ENCODE measurements at regions not wholly inside any gene's neighbourhood (a gene's known extent, or its start where the extent isn't known, plus 50 kb on each side); places are given as distances from the start of the nearest gene placed in this dataset.
"Not testable (repeated sequence)": the region's sequence is repeated elsewhere in the genome, so short reads cannot be mapped to it uniquely, and the experiment has no call there.

DNA sequence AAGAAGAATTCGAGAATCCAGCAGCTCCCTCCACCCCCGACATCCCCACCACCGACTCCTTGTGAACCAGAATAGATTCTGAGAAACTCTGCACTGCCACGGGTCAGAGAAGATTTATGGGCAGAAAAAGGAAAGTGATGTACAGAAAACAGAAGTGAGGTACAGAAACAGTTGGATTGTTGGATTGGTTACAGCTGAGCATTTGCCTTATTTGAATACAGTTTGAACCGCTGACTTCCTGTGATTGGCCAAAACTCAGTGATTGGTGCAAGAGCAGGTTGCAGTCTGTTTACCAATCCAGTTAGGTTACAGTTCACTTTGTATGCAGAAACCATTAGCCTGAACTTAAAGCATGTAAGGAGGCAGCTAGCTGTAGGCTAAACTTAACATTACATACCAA, 131.2 kb upstream of the HDDC2 start:
- no peak for DNase-seq

DNA sequence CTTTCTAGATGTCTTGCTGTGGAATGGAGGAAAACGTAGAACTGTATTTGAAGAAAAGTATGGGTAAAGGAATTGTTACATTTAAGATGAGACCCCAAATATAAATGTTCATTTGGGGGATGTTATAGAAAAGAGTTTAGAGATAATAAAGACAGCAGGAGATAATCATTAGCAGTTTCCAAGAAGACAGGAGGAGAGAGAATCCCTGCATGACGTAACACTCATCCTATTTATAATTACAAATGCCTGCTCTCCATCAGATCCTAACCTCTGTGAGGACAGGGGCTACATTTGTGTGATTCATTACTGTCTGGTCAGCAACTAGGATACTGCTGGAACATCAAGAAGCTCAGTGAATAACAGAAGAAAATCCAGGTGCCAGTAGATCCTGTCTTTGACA, 133.0 kb upstream of the HDDC2 start:
- no peak for DNase-seq

DNA sequence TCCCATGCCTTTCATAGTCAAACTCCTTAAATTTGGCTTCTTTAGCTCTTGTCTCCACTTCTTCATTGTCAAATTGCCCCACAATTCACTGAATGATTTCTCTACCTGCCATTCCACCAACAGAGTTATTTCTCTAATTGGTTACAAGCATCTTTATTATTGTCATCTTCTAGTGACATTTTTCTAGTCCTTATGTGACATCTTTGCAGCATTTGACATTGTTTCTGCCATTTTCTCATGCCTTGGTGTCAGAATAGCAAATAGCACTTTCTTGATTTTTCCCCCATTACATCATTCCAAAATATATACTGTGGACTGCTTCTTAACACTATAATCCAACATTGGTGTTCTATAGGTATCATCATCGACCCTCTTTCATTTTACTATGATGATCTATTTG, 137.7 kb upstream of the HDDC2 start:
- no peak for DNase-seq

DNA sequence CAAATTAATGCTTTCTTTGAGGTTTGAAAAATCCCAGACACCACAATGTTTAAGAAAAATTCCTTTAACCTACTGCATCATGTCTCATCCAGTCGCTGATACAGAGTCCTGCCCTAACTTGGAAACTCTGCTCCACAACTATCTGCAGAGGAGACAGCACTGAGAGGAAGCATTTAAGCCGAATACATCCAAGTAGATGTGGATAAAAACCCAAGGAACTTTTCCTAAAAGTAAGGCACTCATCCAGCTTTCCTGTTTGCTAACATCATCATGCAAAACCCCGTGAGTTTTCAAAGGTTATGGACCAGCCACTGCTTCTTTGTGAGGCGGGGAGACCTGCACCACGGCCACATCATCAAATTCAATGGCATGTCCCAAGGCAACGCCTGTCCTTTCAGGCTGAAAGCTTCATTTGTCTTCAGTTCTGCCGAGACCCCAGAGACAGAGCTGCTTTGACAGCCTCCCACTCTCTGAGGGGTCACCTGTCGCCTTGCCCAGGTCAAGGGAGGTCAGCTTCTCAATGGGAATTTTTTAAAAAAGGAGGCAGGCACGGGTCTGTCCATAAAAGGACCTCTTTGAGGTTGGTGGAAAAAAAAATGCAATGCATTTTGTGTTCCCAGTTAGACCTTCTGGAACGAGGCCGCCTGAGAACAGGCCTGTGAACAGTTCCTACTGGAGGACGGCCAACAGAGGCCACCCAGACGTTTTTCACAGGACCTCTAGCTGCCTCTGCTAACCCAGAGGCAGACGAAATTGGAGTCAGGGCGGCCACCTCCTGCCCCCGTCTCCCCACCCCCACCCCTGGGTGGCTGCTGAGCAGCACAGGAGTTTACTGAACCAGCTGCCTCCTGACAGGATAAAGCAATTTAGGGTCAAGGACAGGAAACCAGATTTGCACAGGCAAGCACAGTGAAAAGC, 142.5 kb upstream of the HDDC2 start:
- DNase-seq = peak; percentile 26

DNA sequence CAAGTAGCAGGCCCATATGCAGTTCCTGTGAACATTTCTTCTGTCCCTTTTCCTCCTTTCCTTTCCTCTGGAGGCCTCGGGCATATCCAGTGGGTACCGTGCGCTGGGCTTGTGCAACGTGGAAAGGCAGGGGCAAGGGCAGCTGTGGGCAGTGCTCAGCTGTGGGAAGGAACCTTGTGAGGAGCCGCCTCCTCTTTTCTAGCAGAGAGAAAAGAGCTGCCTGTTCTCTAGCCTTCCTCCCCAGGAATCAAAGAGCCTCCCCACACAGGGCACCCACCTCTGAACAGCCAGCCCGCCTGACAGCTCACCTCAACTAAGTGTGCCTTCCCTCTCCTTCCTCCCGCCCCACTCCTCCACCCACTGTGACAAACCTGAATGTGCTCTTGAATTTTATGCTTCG, 143.3 kb upstream of the HDDC2 start:
- DNase-seq = no peak

DNA sequence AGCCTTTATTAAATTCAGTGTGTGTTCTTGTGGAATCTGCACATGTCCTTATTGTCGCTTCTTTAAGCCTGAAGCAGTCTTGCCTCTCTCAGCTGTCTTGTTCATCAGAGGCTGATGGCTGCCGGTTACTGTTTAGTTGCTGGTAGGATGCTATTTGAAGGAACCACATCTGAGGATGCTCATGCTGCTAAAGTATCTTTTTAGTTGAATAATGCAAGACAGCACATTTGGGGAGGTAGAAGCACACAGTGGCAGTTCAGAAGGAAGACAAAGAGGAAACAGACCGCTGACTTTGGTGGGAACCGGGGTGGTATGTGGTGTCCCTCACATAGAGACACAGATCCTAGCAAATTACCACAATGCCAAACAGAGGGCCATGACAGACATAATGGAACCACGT, 144.2 kb upstream of the HDDC2 start:
- DNase-seq = no peak

DNA sequence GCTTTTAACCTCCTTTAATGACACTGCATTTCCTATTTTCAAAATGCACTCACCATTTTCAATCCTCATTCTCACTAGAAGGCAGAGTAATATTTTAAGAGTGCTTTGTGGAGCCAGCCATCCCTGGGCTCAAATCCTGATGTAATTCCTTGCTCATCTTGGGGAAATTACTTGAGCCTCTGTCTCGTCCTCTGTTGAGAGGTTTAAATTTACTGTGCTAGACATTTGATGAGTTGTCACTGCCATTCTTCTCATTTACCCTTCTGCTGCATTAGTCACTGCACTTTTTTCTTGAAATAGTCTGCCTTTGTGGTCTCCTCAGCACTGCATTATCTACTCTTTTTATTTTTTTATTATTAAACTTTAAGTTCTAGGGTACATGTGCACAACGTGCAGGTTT, 150.0 kb upstream of the HDDC2 start:
- no peak for DNase-seq

DNA sequence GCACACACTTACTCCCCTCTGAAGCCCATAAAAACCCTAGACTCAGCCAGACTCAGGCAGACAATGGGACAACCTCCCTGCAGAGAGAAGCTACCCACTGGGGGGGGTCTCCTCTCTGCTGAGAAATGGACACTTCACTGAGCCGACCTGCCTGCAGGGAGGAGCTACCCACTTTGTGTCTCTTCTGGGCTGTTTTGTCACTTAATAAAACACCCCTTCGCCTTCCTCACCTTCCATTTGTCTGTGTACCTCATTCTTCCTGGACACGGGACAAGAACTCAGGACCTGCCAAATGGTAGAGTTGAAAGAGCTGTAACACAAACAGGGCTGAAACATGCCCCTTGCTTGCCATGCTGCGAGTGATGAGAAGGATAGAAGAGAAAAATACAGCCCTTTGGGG, 151.7 kb upstream of the HDDC2 start:
- DNase-seq = no peak

DNA sequence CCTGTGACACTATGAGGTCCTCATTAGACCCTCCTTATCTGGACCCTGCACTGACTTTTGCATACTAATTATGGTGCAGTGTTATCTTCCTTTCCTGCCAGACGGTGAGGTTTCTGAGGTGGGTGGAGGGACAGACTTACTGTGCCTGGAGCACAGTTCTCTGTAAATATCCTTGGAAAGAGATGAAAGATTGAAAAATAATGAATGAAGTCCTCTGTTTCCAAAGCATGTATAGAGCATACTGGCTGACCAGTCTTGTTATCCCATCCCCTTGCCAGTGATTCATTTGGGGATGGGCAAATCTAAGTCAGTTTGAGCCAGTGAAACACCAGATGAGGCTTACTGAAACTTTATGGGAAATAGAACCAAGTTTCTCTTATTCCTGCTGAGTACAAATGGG, 152.6 kb upstream of the HDDC2 start:
- DNase-seq = no peak

DNA sequence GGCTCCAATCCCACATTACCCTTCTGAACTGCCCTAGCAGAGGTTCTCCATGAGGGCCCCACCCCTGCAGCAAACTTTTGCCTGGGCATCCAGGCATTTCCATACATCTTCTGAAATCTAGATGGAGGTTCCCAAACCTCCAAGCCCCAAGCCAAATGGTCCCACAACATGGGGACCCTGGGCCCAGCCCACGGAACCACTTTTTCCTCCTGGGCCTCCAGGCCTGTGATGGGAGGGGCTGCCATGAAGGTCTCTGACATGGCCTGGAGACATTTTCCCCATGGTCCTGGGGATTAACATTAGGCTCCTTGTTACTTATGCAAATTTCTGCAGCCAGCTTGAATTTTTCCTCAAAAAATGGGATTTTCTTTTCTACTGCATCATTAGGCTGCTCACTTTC, 156.7 kb upstream of the HDDC2 start:
- DNase-seq = not testable (repeated sequence)

DNA sequence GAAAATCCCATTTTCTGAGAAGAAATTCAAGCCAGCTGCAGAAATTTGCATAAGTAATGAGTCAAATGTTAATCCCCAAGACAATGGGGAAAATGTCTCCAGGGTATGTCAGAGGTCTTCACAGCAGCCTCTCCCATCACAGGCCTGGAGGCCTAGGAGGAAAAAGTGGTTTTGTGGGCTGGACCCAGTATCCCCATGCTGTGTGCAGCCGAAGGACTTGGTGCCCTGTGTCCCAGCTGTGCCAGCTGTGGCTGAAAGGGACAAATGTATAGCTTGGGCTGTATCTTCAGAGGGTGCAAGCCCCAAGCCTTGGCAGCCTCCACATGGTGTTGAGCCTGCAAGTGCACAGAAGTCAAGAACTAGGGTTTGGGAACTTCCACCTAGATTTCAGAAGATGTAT, 163.6 kb upstream of the HDDC2 start:
- not testable (repeated sequence) for DNase-seq

DNA sequence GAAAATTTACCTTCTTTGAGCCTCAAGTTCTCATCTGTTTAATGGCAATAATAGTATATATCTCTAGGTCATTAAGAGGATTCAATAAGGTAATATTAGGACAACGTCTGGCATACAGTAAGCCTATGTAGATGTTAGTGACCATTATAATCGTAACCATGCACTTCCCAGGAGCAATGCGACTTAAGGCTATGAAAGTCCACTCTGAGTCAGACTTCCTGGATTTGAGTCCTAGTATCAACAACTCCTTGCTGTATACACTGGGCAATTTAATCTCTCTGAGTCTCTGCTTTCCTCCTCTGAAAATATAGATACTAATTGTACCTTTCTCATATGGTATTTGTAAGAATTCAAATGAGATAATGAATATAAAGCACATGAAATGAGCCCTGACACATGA, 168.1 kb upstream of the HDDC2 start:
- no peak for DNase-seq

DNA sequence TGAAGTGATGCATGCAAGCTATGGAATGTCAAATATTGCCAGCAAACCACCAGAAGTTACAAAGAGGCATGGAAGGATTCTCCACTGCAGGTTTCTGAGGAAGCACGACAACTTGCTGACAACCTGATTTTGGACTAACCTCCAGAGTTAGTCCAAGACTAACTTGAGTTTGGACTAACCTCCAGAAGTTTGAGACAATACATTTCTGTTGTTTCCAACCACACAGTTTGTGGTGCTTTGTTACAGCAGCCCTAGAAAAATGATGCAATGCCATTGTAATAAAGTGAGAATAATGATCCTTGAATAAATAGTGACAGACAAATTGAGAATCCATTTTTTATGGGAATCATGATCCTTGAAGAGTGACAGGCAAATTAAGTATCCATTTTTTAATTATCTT, 169.9 kb upstream of the HDDC2 start:
- no peak for DNase-seq

DNA sequence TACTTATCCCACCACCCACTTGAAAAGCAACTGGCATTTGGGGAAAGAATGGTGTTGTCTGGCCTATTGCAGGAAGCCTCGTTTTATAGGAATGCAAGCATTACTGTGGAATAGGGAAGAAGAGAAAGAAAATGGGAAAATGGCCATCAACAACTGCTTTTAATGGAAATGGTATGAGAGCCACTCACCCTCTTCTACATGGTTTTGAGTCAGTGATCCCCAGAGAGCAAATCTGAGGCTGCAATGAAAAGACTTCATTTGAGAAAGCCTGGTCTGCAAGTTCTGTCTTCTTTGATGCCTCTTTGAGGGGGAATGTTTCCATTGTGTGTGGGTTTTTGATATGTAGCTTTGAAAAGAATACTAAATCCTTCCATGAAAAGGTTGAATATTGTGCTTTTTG, 172.3 kb upstream of the HDDC2 start:
- no peak for DNase-seq

DNA sequence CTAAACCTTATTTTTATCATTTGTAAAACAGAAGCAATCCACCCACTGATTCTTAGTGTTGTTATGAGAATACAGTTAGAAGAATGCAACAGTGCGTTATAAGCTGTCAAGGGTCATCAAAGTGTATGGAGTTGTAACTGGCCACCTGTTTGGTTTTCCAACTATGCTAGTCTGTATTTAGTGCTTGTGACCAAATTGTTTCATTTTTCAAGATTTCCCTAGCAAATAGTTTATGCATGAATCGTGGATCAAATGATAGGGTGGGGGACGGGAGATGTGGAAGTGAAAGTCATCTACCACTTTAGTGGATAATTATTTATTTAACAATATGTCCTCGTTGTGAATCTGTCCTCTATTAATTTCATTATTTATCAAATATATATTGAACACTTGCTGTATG, 175.4 kb upstream of the HDDC2 start:
- no peak for DNase-seq

DNA sequence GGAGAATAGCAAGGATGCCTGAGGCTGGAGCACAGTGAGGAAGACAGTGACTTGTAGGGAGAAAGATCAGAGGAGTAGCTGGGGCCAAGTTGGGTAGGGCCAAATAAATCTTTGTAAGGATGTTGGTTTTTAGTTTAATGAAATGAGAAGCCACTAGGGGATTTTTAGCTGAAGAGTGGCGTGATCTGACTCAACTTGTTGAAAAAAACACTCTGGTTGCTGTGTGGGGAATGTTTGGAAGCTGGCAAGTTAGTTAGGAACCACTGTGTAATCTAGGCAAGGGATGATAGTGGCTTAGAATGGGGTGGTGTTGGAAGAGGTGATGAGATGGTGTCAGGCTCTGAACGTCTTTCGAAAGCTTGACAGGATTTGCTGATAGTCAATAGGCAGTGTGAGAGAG, 176.1 kb upstream of the HDDC2 start:
- no peak for DNase-seq

DNA sequence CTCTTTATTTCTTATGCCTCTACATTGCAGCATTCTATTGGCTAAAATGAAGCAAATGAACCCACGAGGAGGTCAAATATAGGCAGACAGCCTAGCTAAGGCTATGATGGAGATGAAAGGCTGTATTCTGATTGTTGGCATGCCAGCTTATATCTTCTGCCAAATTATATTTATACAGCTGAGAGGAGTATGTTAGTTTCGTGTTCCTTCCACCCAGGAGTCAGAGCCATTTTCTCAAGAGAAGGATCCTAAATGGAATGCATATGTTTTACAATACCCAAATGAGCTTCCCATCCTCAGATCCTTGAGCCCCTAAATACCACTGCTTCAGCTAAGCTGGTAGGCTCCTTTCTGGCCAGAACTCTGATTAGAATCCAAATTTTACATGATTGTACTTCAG, 178.4 kb upstream of the HDDC2 start:
- no peak for DNase-seq

DNA sequence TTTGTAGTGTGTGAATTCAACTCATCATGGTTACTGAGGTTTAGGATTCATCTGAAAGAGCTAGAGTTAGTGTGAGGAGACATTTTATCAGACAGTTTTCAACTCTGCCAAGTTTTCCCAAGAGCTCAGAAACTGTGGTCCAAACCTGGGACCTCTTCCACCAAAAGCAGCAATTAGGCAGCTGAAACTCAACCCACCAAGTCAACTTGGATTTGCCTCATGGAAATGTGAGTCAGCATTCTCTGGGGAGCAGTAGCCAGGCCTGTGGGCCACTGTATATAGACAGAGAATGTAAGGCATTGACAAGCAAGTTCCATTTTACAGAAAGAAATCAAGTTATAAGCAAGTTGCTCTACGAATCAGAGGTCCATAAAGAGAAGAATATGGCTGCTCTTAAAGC, 178.8 kb upstream of the HDDC2 start:
- DNase-seq = no peak

DNA sequence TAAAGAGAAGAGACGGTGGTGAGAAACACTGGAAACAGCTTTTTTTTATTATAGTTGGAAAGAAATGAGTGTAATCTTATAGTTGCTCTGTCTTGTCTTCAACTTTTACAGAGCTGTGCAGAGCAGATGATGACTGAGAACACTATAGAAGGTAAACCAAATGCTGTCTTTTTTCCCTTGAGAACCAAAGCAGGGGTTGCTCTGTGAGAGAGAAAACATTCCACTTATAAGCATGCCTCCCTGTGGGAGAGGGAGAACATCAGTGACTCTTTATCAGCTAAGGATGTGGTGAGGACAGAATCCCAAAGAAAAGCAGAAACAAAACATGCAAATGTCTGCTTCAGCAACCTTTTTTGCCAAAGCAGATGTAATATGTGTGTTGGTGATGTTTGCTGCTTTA, 179.3 kb upstream of the HDDC2 start:
- no peak for DNase-seq

DNA sequence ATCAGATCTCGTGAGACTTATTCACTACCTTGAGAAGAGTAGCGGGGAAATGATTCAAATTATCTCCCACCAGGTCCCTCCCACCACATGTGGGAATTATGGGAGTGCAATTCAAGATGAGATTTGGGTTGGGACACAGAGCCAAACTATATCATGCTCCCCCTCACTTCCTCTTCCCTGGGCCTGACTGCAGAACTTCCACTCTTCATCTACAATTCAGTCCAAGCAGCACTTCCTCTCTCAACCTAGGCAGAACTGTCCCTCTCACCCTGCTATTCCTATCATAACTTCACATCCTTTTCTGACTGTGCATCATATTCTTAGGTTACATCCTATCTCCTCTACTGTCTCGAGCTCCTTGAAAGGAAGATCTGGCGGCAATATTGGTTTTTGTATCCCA, 184.0 kb upstream of the HDDC2 start:
- no peak for DNase-seq

DNA sequence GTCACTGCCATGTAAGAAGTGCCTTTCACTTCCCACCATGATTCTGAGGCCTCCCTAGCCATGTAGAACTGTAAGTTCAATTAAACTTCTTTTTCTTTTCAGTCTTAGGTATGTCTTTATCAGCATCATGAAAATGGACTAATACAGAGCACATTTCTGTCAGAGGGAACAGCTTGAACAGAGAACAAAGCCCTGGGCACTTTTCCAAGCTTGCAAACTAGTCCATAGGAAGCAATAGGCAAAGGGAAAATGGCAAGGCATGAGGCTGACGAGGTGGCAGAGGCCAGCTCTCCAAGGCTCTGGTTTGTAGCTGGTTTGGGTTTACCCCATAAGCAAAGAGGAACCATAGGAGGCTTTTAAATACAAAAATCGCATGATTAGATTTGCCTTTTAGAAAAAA, 185.1 kb upstream of the HDDC2 start:
- peak; percentile 2 for DNase-seq

DNA sequence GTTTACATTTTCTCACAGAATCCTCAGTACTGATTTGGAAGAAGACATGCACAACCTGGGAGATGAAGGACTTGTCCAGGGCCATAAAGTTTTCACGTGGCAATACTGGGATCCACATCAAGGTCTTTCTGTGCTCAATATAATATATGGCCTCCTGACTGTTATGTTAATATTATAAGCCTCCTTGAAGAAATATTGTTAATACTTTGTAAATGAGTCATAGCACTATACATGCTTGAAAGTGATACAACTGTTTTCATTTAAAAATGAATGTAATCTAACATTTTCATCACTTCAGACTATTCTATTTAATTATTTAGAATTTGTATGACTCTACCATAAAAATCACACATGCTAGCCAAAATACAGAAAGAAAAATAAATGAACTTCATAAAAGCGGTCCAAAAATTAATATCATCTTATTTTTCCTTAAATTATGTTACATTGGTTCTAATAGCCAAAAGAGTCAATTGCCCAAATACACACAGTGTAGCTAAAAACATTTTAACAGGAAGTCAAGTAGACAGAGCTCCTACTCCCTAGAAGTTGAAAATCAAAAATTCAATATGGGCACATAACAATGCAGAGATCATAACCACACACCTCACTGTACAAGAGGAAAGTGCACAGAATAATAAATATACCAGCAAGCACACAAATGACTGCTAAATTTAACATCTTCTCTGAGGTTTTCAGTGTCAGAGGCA, 188.0 kb upstream of the HDDC2 start:
- DNase-seq = no peak

DNA sequence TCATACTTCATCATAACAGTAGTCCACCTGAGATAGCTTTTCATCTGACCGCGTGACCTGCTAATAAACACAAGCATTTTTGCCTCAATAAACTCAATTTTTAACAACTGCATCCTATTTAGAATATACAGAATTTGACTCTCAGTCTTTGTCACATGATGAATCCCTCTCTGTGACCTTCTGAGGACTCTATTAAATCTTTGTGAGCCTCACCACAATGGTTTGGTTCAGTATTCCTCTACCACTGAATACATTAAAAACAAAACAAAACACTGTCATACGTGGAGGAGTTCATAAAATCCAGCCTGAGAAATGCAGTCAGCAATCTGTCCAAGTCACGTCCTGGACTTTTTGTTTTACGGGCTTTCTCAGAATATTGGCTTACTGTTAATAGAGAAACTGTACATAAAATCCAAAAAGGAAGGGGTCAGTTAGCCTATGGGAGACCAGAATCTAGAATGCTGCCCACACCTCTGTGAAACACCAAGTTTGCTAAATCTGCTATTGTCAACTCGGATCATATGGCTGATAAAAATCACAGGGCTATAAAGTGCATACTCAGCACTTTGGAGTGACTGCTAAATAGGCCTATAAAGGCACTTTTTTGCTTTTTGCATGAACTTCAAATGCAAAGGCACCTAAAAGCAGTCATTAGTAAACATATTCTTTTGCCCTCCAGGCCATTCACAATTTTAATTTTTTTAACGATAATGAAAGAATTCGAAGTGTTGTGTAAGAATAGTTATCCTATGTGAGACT, 190.3 kb upstream of the HDDC2 start:
- DNase-seq = no peak

DNA sequence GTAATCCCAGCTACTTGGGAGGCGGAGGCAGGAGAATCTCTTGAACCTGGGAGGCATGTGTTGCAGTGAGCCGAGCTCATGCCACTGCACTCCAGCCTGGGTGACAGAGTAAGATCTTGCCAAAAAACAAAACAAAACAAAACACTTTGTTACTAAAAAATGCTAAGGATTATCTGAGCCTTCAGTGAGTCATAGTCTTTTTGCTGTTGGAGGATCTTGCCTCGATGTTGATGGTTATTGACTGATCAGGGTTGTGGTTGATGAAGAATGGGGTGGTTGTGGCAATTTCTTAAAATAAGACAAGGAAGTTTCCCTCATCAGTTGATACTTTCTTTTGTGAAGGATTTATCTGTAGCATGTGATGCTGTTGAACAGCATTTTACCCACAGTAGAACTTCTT, 196.8 kb upstream of the HDDC2 start:
- DNase-seq = no peak

Data from hindlimb muscle (tissue), 1 donor.